PC-3 (cell line): ENCODE measurements at regions not wholly inside any gene's neighbourhood (a gene's known extent, or its start where the extent isn't known, plus 50 kb on each side); places are given as distances from the start of the nearest gene placed in this dataset.

Experiments used
- ATAC-seq: fragments of 200-7000 bp; cut with Tn5 transposase; 2 replicates; pipeline ENCODE4 v1.9.1; 2020; ENCODE audit warnings: mild to moderate bottlenecking, moderate library complexity
- BruUV-seq: library from RNA; stranded (reverse); fragments of 400-500 nt; replicated peaks from 2 replicates; lab custom pipeline; 2021; lab: Mats Ljungman, UMichigan
- CTCF ChIA-PET: fragments of 300-600 bp; sonication (Branson Sonifier 250); formaldehyde crosslinking; loops from one replicate; lab custom pipeline; 2022; ENCODE audit warnings: antibody characterized with exemption; lab: Charles Lee
- POLR2A ChIA-PET: fragments of 300-600 bp; sonication (Branson Sonifier 250); formaldehyde crosslinking; loops from one replicate; lab custom pipeline; 2022; ENCODE audit warnings: antibody characterized with exemption; ENCODE audit not compliant: unreplicated experiment; lab: Charles Lee
- DNase-seq: peaks from one replicate; pipeline ENCODE4 v3.0.0-alpha.2; 2015
- H2AFZ ChIP-seq: fragments of 300-600 bp; sonication (generic); 2 replicates; pipeline ENCODE4 v1.6.0; 2016; ENCODE audit warnings: antibody characterized with exemption, low read length
- H3F3A ChIP-seq: fragments of 300-600 bp; sonication (generic); one replicate; pipeline ENCODE4 v1.6.0; 2017; ENCODE audit warnings: antibody characterized with exemption, low read length, control low read depth, mild to moderate bottlenecking; ENCODE audit not compliant: unreplicated experiment
- H3K27ac ChIP-seq: fragments of 300-600 bp; sonication (generic); 2 replicates; pipeline ENCODE4 v1.5.1; 2016; ENCODE audit warnings: mild to moderate bottlenecking, low read length
- H3K27me3 ChIP-seq: fragments of 300-600 bp; sonication (generic); 2 replicates; pipeline ENCODE4 v1.6.1; 2016; ENCODE audit warnings: low read length, mixed read lengths
- H3K36me3 ChIP-seq: fragments of 300-600 bp; sonication (generic); 2 replicates; pipeline ENCODE4 v1.6.1; 2016; ENCODE audit warnings: low read depth, mixed run types, low read length, mixed read lengths
- H3K4me1 ChIP-seq: fragments of 300-600 bp; sonication (generic); 2 replicates; pipeline ENCODE4 v1.5.1; 2016; ENCODE audit warnings: low read length; ENCODE audit not compliant: insufficient read depth
- H3K4me2 ChIP-seq: fragments of 300-600 bp; sonication (generic); 2 replicates; pipeline ENCODE4 v1.6.0; 2016; ENCODE audit warnings: low read length
- H3K4me3 ChIP-seq: fragments of 300-600 bp; sonication (generic); 2 replicates; pipeline ENCODE4 v1.5.1; 2016; ENCODE audit warnings: mild to moderate bottlenecking, low read length, mixed read lengths
- H3K79me2 ChIP-seq: fragments of 300-600 bp; sonication (generic); 2 replicates; pipeline ENCODE4 v1.6.1; 2017; ENCODE audit warnings: low read length, mixed read lengths
- H3K9ac ChIP-seq: fragments of 300-600 bp; sonication (generic); 2 replicates; pipeline ENCODE4 v1.6.0; 2016; ENCODE audit warnings: mild to moderate bottlenecking, low read length
- H3K9me2 ChIP-seq: fragments of 300-600 bp; sonication (generic); replicated peaks from 2 replicates; pipeline ENCODE4 v1.6.1; 2016; ENCODE audit warnings: mixed run types, low read length, mixed read lengths
- H3K9me3 ChIP-seq: fragments of 300-600 bp; sonication (generic); 2 replicates; pipeline ENCODE4 v1.6.1; 2016; ENCODE audit warnings: low read length, mixed read lengths
- H4K20me1 ChIP-seq: fragments of 300-600 bp; sonication (generic); 2 replicates; pipeline ENCODE4 v1.6.1; 2016; ENCODE audit warnings: low read length, mixed read lengths
- EZH2 ChIP-seq: fragments of 300-600 bp; sonication (generic); IDR thresholded peaks from one replicate; pipeline ENCODE4 v1.6.1; 2017; ENCODE audit warnings: antibody characterized with exemption, mild to moderate bottlenecking, low read length; ENCODE audit not compliant: unreplicated experiment
- EZH2phosphoT487 ChIP-seq: fragments of 300-600 bp; sonication (generic); IDR thresholded peaks from 2 replicates; pipeline ENCODE4 v1.6.1; 2018; ENCODE audit warnings: mild to moderate bottlenecking, antibody characterized with exemption, low read length, borderline replicate concordance
- intact Hi-C: fragments of 100-400 bp; cut with micrococcal nuclease; formaldehyde crosslinking; loops from 2 replicates; pipeline ENCODE4 v1.9.0; 2023
- TF ChIP-seq, protein P1 (sequence below): fragments of 300-600 bp; sonication (generic); conservative IDR thresholded peaks from 2 replicates; pipeline ENCODE4 v1.5.1; 2017; ENCODE audit warnings: antibody characterized with exemption, low read depth, mild to moderate bottlenecking, low read length

DNA sequence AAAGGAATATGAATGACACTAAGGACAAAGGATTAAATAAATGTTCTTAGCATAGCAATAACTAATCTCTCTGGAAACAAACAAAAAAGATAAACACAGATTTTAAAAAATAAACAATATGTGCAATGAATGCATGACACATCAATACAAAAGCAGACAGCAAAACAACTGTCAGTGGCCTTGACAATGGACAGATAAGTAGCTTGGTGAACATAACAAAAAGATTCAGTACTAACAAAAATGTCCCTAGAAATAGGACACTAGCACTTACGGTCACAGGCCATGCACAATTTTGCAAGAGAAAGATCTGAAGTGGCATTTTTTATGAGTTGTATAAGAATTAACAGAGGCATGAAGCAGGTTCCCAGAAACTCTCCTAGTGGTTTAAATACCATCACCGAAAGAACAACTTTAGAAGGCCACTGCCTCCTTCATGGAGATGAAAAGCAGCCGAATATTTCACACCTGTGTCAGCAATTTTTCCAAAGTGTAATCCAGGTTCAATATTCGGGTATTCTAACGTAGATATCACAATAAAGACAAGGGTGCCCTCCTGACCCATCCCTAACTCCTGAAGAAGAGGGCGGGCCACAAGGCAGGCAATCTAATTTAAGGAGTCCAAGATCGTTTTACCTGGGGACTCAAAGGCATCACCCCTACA is 231.3 kb upstream of the MKLN1 start:
- Histone ChIP-seq H3K9me2 (no peaks in the 10 kb centered on the region), H3F3A (no peaks in the 10 kb centered on the region), H3K27me3 (no peaks in the 10 kb centered on the region), H2AFZ (no peak overlapping the region), H3K79me2 (peaks cover 76% of the 10 kb centered on the region), H3K27ac (no peak overlapping the region), H3K9me3 (no peaks in the 10 kb centered on the region), H3K36me3 (peaks cover 8% of the 10 kb centered on the region; the same call in 1 of the 2 replicates), H3K4me2 (no peak overlapping the region), H3K9ac (no peak overlapping the region), H4K20me1 (peaks cover 3% of the 10 kb centered on the region; the same call in 1 of the 2 replicates), H3K4me3 (no peak overlapping the region), H3K4me1 (peaks cover 12% of the 10 kb centered on the region)
- ATAC-seq (no peak), DNase-seq (no peak)
- TF ChIP-seq, protein P1, sequence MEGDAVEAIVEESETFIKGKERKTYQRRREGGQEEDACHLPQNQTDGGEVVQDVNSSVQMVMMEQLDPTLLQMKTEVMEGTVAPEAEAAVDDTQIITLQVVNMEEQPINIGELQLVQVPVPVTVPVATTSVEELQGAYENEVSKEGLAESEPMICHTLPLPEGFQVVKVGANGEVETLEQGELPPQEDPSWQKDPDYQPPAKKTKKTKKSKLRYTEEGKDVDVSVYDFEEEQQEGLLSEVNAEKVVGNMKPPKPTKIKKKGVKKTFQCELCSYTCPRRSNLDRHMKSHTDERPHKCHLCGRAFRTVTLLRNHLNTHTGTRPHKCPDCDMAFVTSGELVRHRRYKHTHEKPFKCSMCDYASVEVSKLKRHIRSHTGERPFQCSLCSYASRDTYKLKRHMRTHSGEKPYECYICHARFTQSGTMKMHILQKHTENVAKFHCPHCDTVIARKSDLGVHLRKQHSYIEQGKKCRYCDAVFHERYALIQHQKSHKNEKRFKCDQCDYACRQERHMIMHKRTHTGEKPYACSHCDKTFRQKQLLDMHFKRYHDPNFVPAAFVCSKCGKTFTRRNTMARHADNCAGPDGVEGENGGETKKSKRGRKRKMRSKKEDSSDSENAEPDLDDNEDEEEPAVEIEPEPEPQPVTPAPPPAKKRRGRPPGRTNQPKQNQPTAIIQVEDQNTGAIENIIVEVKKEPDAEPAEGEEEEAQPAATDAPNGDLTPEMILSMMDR = no peak
- TF ChIP-seq EZH2phosphoT487 (no peak), EZH2 (no peak)
- CTCF ChIA-PET = no interaction called here
- POLR2A ChIA-PET = no interaction called here
- no TSS peak for BruUV-seq
- intact Hi-C loops = no loop called here

DNA sequence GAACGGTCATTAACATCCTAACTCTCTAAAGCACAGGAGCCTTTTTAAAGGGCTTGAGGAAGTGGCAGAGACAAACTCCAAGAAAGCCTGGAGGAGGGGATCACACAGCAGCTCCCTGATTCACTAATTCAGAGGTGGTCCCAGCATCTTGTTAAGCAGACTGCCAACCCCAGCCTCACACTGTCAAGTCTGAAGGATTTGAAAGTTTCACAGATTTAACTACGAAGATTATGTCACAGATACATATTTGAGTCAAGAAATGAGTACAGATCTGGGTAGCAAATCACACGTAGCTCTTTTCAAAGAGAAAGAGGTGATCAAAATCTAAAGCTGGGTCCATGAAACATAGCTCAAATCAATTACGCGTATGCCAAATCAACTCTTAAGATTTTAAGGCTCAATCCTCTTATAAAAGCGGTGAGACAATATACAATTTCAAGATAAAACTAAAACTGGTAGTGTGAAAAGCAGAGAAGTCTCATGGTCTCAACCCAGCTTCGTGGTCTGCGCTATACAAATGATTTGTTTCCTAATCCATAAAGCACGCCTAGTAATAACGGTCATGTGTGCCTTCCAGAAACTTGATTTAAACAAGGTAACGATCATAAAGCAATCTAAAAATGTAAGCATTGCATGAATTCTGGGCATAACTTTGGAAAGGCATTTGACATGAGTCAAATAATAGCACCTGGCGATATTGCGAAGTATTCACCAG is 229.9 kb upstream of the MKLN1 start:
- Histone ChIP-seq H2AFZ (no peak overlapping the region), H3K4me2 (no peak overlapping the region), H3K4me1 (no peaks in the 10 kb centered on the region), H3K79me2 (peaks cover 83% of the 10 kb centered on the region), H3K4me3 (no peak overlapping the region), H4K20me1 (no peaks in the 10 kb centered on the region; the same call in 1 of the 2 replicates), H3K27me3 (no peaks in the 10 kb centered on the region), H3K9me2 (no peaks in the 10 kb centered on the region), H3K9ac (no peak overlapping the region), H3K9me3 (no peaks in the 10 kb centered on the region), H3K27ac (no peak overlapping the region), H3K36me3 (peaks cover 8% of the 10 kb centered on the region; the same call in 1 of the 2 replicates), H3F3A (no peaks in the 10 kb centered on the region)
- intact Hi-C loops = no loop called here
- BruUV-seq = no TSS peak
- TF ChIP-seq EZH2phosphoT487 = no peak
- TF ChIP-seq, protein P1 = no peak
- no peak for TF ChIP-seq EZH2
- POLR2A ChIA-PET = no interaction called here
- no peak for DNase-seq
- ATAC-seq = no peak
- CTCF ChIA-PET = interaction anchor here (0.6 kb wide), 2 partner anchors 8 to 30 kb away, joined by 4 to 6 read pairs; no protein-coding TSS in a partner anchor

DNA sequence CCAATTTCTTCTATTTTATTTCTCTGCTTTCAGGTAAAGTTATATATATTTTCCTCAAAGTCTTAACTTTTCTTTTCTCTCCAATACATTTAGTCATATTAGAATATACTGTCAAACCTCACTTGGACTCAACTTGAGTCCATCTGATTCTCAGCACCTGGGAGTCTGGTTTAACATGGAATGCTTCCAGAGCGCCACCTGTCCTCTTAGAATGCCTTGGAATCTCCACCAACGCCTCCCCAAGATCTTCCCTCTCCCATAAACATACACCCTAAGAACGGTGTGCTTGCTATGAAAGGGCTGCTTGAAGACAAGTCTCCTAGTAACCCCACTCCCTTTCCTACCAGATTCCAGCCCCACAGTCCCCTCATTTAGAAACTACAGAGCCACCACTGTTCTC is 229.1 kb upstream of the MKLN1 start:
- no TSS peak for BruUV-seq
- CTCF ChIA-PET = no interaction called here
- TF ChIP-seq EZH2 (no peak), EZH2phosphoT487 (no peak)
- TF ChIP-seq, protein P1 = no peak
- no peak overlapping the region for H3K27ac ChIP-seq
- H3K9me3 ChIP-seq = no peaks in the 10 kb centered on the region
- H3K79me2 ChIP-seq = peaks cover 90% of the 10 kb centered on the region
- H3K27me3 ChIP-seq = no peaks in the 10 kb centered on the region
- no peak for DNase-seq
- H3K9me2 ChIP-seq = no peaks in the 10 kb centered on the region
- H3K4me3 ChIP-seq = no peak overlapping the region
- intact Hi-C loops = no loop called here
- H3K4me2 ChIP-seq = no peak overlapping the region
- H2AFZ ChIP-seq = no peak overlapping the region
- H3K9ac ChIP-seq = no peak overlapping the region
- H3F3A ChIP-seq = no peaks in the 10 kb centered on the region
- H3K36me3 ChIP-seq = peaks cover 12% of the 10 kb centered on the region
- peaks cover 4% of the 10 kb centered on the region; the same call in 1 of the 2 replicates for H4K20me1 ChIP-seq
- no peak for ATAC-seq
- H3K4me1 ChIP-seq = no peaks in the 10 kb centered on the region
- POLR2A ChIA-PET = no interaction called here
